BJ (cell line): ENCODE measurements at regions not wholly inside any gene's neighbourhood (a gene's known extent, or its start where the extent isn't known, plus 50 kb on each side); places are given as distances from the start of the nearest gene placed in this dataset.
"Not testable (repeated sequence)": the region's sequence is repeated elsewhere in the genome, so short reads cannot be mapped to it uniquely, and the experiment has no call there.

ENCODE experiments used
- CTCF ChIA-PET: fragments of 350-600 bp; formaldehyde crosslinking; extraction: SDS; loops from one replicate; lab custom pipeline; 2021; ENCODE audit warnings: antibody characterized with exemption, inconsistent platforms; lab: Yijun Ruan, JAX
- POLR2A ChIA-PET: fragments of 300-600 bp; sonication (Branson Sonifier 250); formaldehyde crosslinking; extraction: SDS; loops from one replicate; lab custom pipeline; 2021; ENCODE audit warnings: antibody characterized with exemption; lab: Charles Lee
- DNase-seq: peaks from one replicate; pipeline ENCODE4 v3.0.0-alpha.2; 2011; ENCODE audit warnings: low read depth
- H3K27me3 ChIP-seq: 2 replicates; pipeline ENCODE4 v1.6.0; 2011; ENCODE audit warnings: low read length; ENCODE audit not compliant: control insufficient read depth, insufficient read depth
- H3K36me3 ChIP-seq: 2 replicates; pipeline ENCODE4 v1.5.1; 2011; ENCODE audit warnings: low read length; ENCODE audit not compliant: control insufficient read depth, insufficient read depth
- H3K4me3 ChIP-seq: 2 replicates; pipeline ENCODE4 v1.5.1; 2011; ENCODE audit warnings: low read depth, mild to moderate bottlenecking, control low read depth, low read length
- TF ChIP-seq, protein P1 (sequence below): IDR thresholded peaks from 2 replicates; pipeline ENCODE4 v1.5.1; 2011; ENCODE audit warnings: low read depth, mild to moderate bottlenecking, control low read depth, inconsistent platforms, low read length, moderate library complexity; ENCODE audit not compliant: insufficient read depth

DNA sequence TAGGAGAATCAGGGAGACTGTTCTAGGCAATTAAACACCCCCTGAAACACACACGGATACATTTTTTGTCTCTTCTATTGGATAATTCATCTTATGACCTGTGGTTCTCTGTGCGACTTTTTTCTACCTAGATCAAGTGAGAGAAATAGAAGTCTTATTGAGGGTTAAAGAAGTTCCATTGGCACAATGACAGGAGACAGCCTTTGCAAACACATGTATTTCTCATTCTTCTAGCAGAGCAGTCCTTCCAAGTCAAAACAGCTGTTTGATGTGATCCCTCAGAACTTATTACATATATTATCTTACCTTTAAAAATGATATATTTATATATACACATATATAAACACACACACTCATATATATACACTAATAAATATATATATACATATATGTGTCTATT is 496.7 kb downstream of the SLC6A15 start:
- Histone ChIP-seq H3K4me3 (no peak overlapping the region), H3K36me3 (no peaks in the 10 kb centered on the region), H3K27me3 (no peaks in the 10 kb centered on the region)
- TF ChIP-seq, protein P1, sequence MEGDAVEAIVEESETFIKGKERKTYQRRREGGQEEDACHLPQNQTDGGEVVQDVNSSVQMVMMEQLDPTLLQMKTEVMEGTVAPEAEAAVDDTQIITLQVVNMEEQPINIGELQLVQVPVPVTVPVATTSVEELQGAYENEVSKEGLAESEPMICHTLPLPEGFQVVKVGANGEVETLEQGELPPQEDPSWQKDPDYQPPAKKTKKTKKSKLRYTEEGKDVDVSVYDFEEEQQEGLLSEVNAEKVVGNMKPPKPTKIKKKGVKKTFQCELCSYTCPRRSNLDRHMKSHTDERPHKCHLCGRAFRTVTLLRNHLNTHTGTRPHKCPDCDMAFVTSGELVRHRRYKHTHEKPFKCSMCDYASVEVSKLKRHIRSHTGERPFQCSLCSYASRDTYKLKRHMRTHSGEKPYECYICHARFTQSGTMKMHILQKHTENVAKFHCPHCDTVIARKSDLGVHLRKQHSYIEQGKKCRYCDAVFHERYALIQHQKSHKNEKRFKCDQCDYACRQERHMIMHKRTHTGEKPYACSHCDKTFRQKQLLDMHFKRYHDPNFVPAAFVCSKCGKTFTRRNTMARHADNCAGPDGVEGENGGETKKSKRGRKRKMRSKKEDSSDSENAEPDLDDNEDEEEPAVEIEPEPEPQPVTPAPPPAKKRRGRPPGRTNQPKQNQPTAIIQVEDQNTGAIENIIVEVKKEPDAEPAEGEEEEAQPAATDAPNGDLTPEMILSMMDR, result no peak
- ChIA-PET CTCF (no interaction called here), POLR2A (no interaction called here)
- DNase-seq, result no peak

DNA sequence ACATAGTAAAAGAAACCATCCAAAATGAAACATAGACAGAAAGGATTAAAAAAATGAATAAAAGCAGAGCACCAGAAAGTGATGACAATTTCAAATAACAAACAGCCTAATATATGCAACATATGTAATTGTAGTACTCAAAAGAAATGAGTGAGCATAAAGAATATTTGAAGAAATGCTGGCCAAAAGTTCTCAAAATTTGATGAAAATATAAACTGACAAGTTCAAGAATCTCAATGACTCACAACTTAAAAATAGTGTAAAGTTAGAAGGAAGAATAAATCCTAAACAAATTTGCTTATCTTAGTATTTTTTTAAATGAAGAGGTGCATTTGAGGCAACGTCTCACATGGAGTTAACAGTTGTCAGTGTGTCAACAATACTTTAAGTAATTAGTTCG is 498.9 kb downstream of the SLC6A15 start:
- ChIA-PET CTCF (interaction anchor here (0.8 kb wide), 1 partner anchor 510 kb away, joined by 3 read pairs; no protein-coding TSS in a partner anchor), POLR2A (no interaction called here)
- no peak for DNase-seq
- no peaks in the 10 kb centered on the region for H3K27me3 ChIP-seq
- no peak overlapping the region for H3K4me3 ChIP-seq
- TF ChIP-seq, protein P1, result no peak
- H3K36me3 ChIP-seq, result no peaks in the 10 kb centered on the region

DNA sequence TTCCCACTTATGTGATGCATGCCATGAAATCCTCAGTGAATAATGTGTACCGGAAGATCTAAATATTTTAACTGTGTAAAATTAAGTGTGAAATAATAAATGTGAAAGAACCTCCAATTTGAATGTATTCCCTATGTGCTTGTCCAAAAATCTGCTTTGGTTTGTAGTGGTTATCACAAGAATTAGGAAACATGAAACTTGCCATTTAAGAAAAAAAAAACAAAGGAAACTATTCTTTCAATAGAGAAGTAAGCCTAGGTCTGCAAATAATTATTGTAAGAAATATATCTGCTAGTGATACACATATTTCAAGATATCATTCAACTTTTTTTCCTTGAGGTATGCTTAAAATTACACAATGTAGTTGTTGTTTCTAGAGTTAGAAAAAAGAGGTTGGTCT is 500.4 kb downstream of the SLC6A15 start:
- TF ChIP-seq, protein P1, result no peak
- no peak for DNase-seq
- no peaks in the 10 kb centered on the region for H3K36me3 ChIP-seq
- no peak overlapping the region for H3K4me3 ChIP-seq
- CTCF ChIA-PET, result no interaction called here
- POLR2A ChIA-PET, result no interaction called here
- no peaks in the 10 kb centered on the region for H3K27me3 ChIP-seq

DNA sequence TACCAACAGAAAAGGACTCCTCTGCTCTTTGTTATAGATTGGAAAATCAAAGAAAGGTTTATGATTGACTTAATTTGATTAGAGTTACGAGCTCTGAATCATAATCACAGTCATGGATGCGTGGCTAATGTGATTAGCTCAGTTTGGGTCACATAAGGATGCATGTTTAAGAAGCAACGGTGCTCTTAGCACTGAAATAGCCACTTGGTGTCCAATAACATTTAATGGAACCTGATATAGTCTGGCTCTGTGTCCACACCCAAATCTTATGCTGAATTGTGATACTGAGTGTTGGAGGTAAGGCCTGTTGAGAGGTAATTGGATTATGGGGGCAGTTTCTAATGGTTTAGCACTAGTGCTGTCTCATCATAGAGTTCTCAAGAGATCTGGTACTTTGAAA is 501.6 kb downstream of the SLC6A15 start:
- ChIA-PET POLR2A (no interaction called here), CTCF (no interaction called here)
- no peak for DNase-seq

DNA sequence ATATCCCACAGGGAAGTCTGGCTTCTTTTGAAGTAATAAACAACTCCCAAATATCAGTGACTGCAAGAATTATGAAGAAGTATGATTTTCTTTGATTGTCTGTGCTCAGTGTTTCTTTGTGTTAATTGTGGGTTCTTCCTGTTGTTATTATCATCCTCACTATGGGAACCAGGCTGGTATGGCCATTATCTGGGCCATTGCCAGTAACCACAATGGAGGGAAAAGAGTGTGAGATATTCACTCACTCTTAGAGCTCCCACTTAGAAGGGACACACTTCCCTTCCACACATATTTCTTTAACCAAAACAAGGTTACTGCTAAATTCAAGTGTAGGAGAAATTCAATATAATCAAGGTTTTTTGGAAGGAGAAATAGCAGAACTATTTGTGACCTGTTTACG is 503.7 kb downstream of the SLC6A15 start:
- ChIA-PET CTCF (no interaction called here), POLR2A (no interaction called here)
- TF ChIP-seq, protein P1, result no peak
- Histone ChIP-seq H3K27me3 (no peaks in the 10 kb centered on the region), H3K4me3 (no peak overlapping the region), H3K36me3 (no peaks in the 10 kb centered on the region)
- DNase-seq, result no peak

More for the DNA sequence above, 501.6 kb downstream of the SLC6A15 start:
- TF ChIP-seq, protein P1, result no peak
- H3K27me3 ChIP-seq, result no peaks in the 10 kb centered on the region
- no peaks in the 10 kb centered on the region for H3K36me3 ChIP-seq
- no peak overlapping the region for H3K4me3 ChIP-seq

DNA sequence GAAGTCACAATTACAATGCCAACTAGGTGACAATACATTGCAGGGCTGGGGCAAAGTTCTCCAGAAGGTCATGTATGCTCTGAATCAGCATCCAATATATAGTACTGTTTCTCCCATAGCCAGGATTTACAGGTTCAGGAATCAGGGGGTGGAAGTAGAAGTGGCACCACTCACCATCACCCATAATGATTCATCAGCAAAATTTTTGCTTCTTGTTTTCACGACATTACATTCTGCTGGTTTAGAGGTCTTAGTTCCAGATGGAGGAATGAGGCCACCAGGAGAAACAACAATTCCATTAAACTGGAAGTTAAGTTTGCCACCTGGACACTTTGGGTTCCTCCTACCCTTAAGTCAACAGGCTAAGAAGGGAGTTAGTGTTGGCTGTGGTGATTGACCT is 505.9 kb downstream of the SLC6A15 start:
- CTCF ChIA-PET, H3K36me3 ChIP-seq, H3K27me3 ChIP-seq, POLR2A ChIA-PET, H3K4me3 ChIP-seq, DNase-seq: not testable (repeated sequence)
